H1 (cell line): ENCODE measurements at regions not wholly inside any gene's neighbourhood (a gene's known extent, or its start where the extent isn't known, plus 50 kb on each side); places are given as distances from the start of the nearest gene placed in this dataset.

ENCODE experiments used
- CTCF ChIA-PET: fragments of 300-600 bp; sonication (Branson Sonifier 250); formaldehyde crosslinking; loops from one replicate; lab custom pipeline; 2021; ENCODE audit not compliant: partially characterized antibody; lab: Charles Lee
- POLR2A ChIA-PET: fragments of 300-600 bp; sonication (Branson Sonifier 250); formaldehyde crosslinking; loops from one replicate; lab custom pipeline; 2021; ENCODE audit warnings: inconsistent platforms; ENCODE audit not compliant: partially characterized antibody; lab: Charles Lee
- DNase-seq, 2 experiments: peaks; one replicate each; pipeline versions ENCODE4 v3.0.0 to v3.0.0-alpha.2; 2010 to 2022; ENCODE audit warnings: low spot score in 2 of 2, low read depth in 1 of 2, mixed read lengths in 1 of 2
- FAIRE-seq: peaks from 2 replicates; lab custom pipeline; 2011; peaks lifted over from hg19 to GRCh38; lab: Jason Lieb, UNC
- H2AFZ ChIP-seq: 2 replicates; pipeline ENCODE4 v1.8.1; 2012; ENCODE audit warnings: low read length, inconsistent platforms
- H2AK5ac ChIP-seq: 2 replicates; pipeline ENCODE4 v1.6.1; 2013; ENCODE audit warnings: low read depth, low read length
- H2BK120ac ChIP-seq: replicated peaks from 2 replicates; pipeline ENCODE3; 2013; ENCODE audit warnings: low read depth, low read length, inconsistent platforms
- H2BK12ac ChIP-seq: 2 replicates; pipeline ENCODE4 v1.6.1; 2013; ENCODE audit warnings: low read depth, low read length
- H2BK15ac ChIP-seq: 2 replicates; pipeline ENCODE4 v1.6.1; 2013; ENCODE audit warnings: low read length
- H2BK20ac ChIP-seq: 2 replicates; pipeline ENCODE4 v1.6.1; 2013; ENCODE audit warnings: low read length
- H2BK5ac ChIP-seq: 2 replicates; pipeline ENCODE4 v1.6.1; 2013; ENCODE audit warnings: low read depth, low read length
- H3K14ac ChIP-seq: 2 replicates; pipeline ENCODE4 v1.6.1; 2013; ENCODE audit warnings: inconsistent platforms; ENCODE audit not compliant: insufficient read length
- H3K18ac ChIP-seq: 2 replicates; pipeline ENCODE4 v1.6.1; 2013; ENCODE audit warnings: low read length; ENCODE audit errors: extremely low read depth
- H3K23ac ChIP-seq: 2 replicates; pipeline ENCODE4 v1.6.1; 2013; ENCODE audit warnings: inconsistent platforms; ENCODE audit not compliant: insufficient read length
- H3K23me2 ChIP-seq: 2 replicates; pipeline ENCODE4 v1.6.1; 2013; ENCODE audit warnings: low read depth, low read length
- H3K27ac ChIP-seq: 2 replicates; pipeline ENCODE4 v1.6.1; 2011; ENCODE audit warnings: low read depth, low read length, inconsistent platforms
- H3K27me3 ChIP-seq, 4 experiments: replicated peaks in 1 of 4; 1 replicate in 1 of 4; 2 replicates in 3 of 4; pipeline versions ENCODE4 v1.6.1 to v1.8.1; 2011 to 2013; ENCODE audit warnings: low read length in 3 of 4, mild to moderate bottlenecking in 3 of 4, inconsistent platforms in 2 of 4, mixed read lengths in 2 of 4, moderate library complexity in 1 of 4; ENCODE audit not compliant: control insufficient read depth in 3 of 4, insufficient read depth in 3 of 4; ENCODE audit errors: extremely low read depth in 1 of 4
- H3K36me3 ChIP-seq, 4 experiments: 2 replicates each; pipeline versions ENCODE4 v1.6.1 to v1.8.1; 2011 to 2013; ENCODE audit warnings: mild to moderate bottlenecking in 4 of 4, low read length in 3 of 4, moderate library complexity in 2 of 4, control low read depth in 1 of 4, inconsistent platforms in 1 of 4; ENCODE audit not compliant: insufficient read depth in 4 of 4, control insufficient read depth in 2 of 4
- H3K4ac ChIP-seq: replicated peaks from 2 replicates; pipeline ENCODE3; 2013; ENCODE audit warnings: low read length, low read depth, mixed read lengths, inconsistent platforms; ENCODE audit not compliant: insufficient read length
- H3K4me1 ChIP-seq, 4 experiments: replicated peaks in 1 of 4; 1 replicate in 1 of 4; 2 replicates in 3 of 4; pipeline versions ENCODE4 v1.6.1 to v1.8.1; 2011 to 2013; ENCODE audit warnings: low read length in 3 of 4, inconsistent platforms in 2 of 4, mixed read lengths in 1 of 4; ENCODE audit not compliant: insufficient read depth in 4 of 4, control insufficient read depth in 3 of 4
- H3K4me2 ChIP-seq, 2 experiments: 2 replicates each; pipeline versions ENCODE4 v1.6.1 to v1.8.1; 2011 to 2013; ENCODE audit warnings: low read depth in 2 of 2, low read length in 2 of 2, control low read depth in 1 of 2, inconsistent platforms in 1 of 2, mild to moderate bottlenecking in 1 of 2; ENCODE audit not compliant: insufficient read depth in 1 of 2
- H3K4me3 ChIP-seq, 4 experiments: fragments of 200-600, 300-600 bp in 1 of 4; sonication (generic), shearing (Covaris generic), sonication (Bioruptor Twin) in 1 of 4; 2 replicates each; pipeline versions ENCODE4 v1.5.1 to v1.8.1; 2011 to 2016; ENCODE audit warnings: low read length in 4 of 4, low read depth in 3 of 4, control low read depth in 2 of 4, inconsistent platforms in 2 of 4, mild to moderate bottlenecking in 2 of 4, mixed read lengths in 1 of 4, moderate library complexity in 1 of 4; ENCODE audit not compliant: insufficient read depth in 2 of 4; ENCODE audit errors: extremely low read depth in 1 of 4
- H3K56ac ChIP-seq: replicated peaks from 2 replicates; pipeline ENCODE3; 2013; ENCODE audit warnings: low read depth, mild to moderate bottlenecking, mixed read lengths, low read length, inconsistent platforms; ENCODE audit not compliant: insufficient read length
- H3K79me1 ChIP-seq: 2 replicates; pipeline ENCODE4 v1.6.1; 2013; ENCODE audit warnings: low read depth, low read length, control low read depth
- H3K79me2 ChIP-seq, 2 experiments: 2 replicates each; pipeline versions ENCODE4 v1.6.1 to v1.8.1; 2012 to 2013; ENCODE audit warnings: low read length in 2 of 2, mild to moderate bottlenecking in 2 of 2, inconsistent platforms in 1 of 2; ENCODE audit not compliant: insufficient read depth in 2 of 2, control insufficient read depth in 1 of 2
- H3K9ac ChIP-seq, 4 experiments: replicated peaks in 1 of 4; 1 replicate in 1 of 4; 2 replicates in 3 of 4; pipeline versions ENCODE4 v1.6.1 to v1.8.1; 2011 to 2013; ENCODE audit warnings: low read depth in 3 of 4, low read length in 3 of 4, control low read depth in 2 of 4, mild to moderate bottlenecking in 2 of 4, moderate library complexity in 2 of 4, inconsistent platforms in 1 of 4; ENCODE audit errors: extremely low read depth in 1 of 4
- H3K9me3 ChIP-seq, 2 experiments: 2 replicates each; pipeline versions ENCODE4 v1.6.1 to v1.8.1; 2012 to 2013; ENCODE audit warnings: mild to moderate bottlenecking in 2 of 2, moderate library complexity in 2 of 2, control low read depth in 1 of 2, inconsistent platforms in 1 of 2, low read depth in 1 of 2, low read length in 1 of 2, mixed read lengths in 1 of 2; ENCODE audit not compliant: insufficient read depth in 2 of 2
- H4K20me1 ChIP-seq, 2 experiments: replicated peaks in 1 of 2; 2 replicates each; pipeline versions ENCODE3 to v1.8.1; 2011 to 2013; ENCODE audit warnings: inconsistent platforms in 2 of 2, low read length in 2 of 2, mild to moderate bottlenecking in 1 of 2; ENCODE audit not compliant: insufficient read depth in 2 of 2, control insufficient read depth in 1 of 2
- H4K5ac ChIP-seq: 2 replicates; pipeline ENCODE4 v1.6.1; 2013; ENCODE audit warnings: low read length, low read depth, mixed read lengths, inconsistent platforms; ENCODE audit not compliant: insufficient read length
- H4K8ac ChIP-seq: 2 replicates; pipeline ENCODE4 v1.8.0; 2013; ENCODE audit warnings: mild to moderate bottlenecking, moderate library complexity, low read length, inconsistent platforms; ENCODE audit not compliant: insufficient read depth; ENCODE audit errors: extremely low read depth
- H4K91ac ChIP-seq: replicated peaks from 2 replicates; pipeline ENCODE3; 2013; ENCODE audit warnings: low read length, mixed read lengths, inconsistent platforms; ENCODE audit not compliant: insufficient read length
- EZH2 ChIP-seq: fragments of 200-600 bp; sonication (generic); IDR thresholded peaks from 2 replicates; pipeline ENCODE4 v1.7.1; 2012; ENCODE audit warnings: low read depth, mild to moderate bottlenecking, moderate library complexity, low read length, inconsistent platforms; ENCODE audit not compliant: severe bottlenecking
- HDAC2 ChIP-seq, 2 experiments: fragments of 300-600 bp in 1 of 2; sonication (generic) in 1 of 2; IDR thresholded peaks; 2 replicates each; pipeline ENCODE4 v1.6.1; 2011 to 2012; ENCODE audit warnings: low read depth in 2 of 2, low read length in 2 of 2, mild to moderate bottlenecking in 2 of 2, moderate library complexity in 2 of 2, borderline replicate concordance in 1 of 2, inconsistent platforms in 1 of 2
- JUN ChIP-seq: IDR thresholded peaks from 2 replicates; pipeline ENCODE4 v1.6.1; 2011; ENCODE audit warnings: low read depth, mild to moderate bottlenecking, improper control_type of control experiment, low read length
- KDM1A ChIP-seq: fragments of 200-600, 300-600 bp; sonication (generic); IDR thresholded peaks from 2 replicates; pipeline ENCODE4 v1.7.1; 2016; ENCODE audit warnings: mild to moderate bottlenecking, low read length, borderline replicate concordance
- MAFK ChIP-seq: IDR thresholded peaks from 2 replicates; pipeline ENCODE4 v1.6.1; 2012; ENCODE audit warnings: low read depth, mild to moderate bottlenecking, improper control_type of control experiment, low read length
- POU5F1 ChIP-seq: IDR thresholded peaks from 2 replicates; pipeline ENCODE4 v1.6.1; 2011; ENCODE audit warnings: low read depth, mild to moderate bottlenecking, low read length, moderate library complexity
- RFX5 ChIP-seq: IDR thresholded peaks from 2 replicates; pipeline ENCODE4 v1.6.1; 2011; ENCODE audit warnings: low read depth, low read length, improper control_type of control experiment, borderline replicate concordance
- WGBS, 2 experiments: shearing (Covaris generic) in 1 of 2; methylation state at CpG; one replicate each; pipeline versions ENCODE4 v1.1.6 to v1.1.7; 2013 to 2015; ENCODE audit warnings: low lambda C conversion rate in 2 of 2, mixed read lengths in 2 of 2, inconsistent platforms in 1 of 2, low coverage in 1 of 2, missing lambda C conversion rate in 1 of 2; ENCODE audit not compliant: insufficient replicate concordance in 2 of 2, insufficient coverage in 1 of 2, insufficient read length in 1 of 2; ENCODE audit errors: extremely low coverage in 1 of 2, missing lambda C conversion rate in 1 of 2; 5-methylcytosine and 5-hydroxymethylcytosine counted together

DNA sequence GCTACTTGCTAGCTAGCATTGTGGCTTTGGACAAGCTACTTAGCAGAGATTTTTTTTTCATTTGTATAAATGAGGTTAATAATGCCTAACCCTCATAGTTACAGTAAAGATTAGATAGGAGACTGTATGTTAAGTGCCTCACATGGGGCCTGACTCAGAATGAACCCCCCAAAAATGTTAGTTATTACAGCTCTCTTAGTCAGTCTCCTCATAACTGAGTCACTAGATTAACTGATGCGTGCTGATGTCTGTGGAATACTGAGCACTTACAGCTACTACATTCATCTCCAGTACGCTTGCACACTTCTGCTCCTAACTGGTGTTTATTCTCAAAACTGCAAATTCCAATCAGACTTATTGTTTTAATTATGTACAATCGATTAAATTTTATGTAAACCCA lies 315.3 kb downstream of the SNX13 start:
- H4K5ac ChIP-seq, result no peak overlapping the region
- no peak overlapping the region for H3K23ac ChIP-seq
- no peak overlapping the region for H3K9ac ChIP-seq
- no peak overlapping the region for H3K4me3 ChIP-seq
- no peak overlapping the region for H2BK120ac ChIP-seq
- no peak overlapping the region for H3K18ac ChIP-seq
- H4K8ac ChIP-seq, result no peak overlapping the region
- H2AFZ ChIP-seq, result no peak overlapping the region
- H3K56ac ChIP-seq, result no peak overlapping the region
- H3K79me1 ChIP-seq, result no peaks in the 10 kb centered on the region
- H3K79me2 ChIP-seq, result no peaks in the 10 kb centered on the region
- TF ChIP-seq JUN, result no peak
- TF ChIP-seq HDAC2 (IDR thresholded peaks at IDR 0.05; ENCODE audit: borderline replicate concordance in 1 of 2, low read depth in 2 of 2, low read length in 2 of 2), result no peak
- TF ChIP-seq KDM1A, result no peak
- no peak for TF ChIP-seq RFX5
- no peak for TF ChIP-seq MAFK
- TF ChIP-seq POU5F1, result no peak
- no peak for TF ChIP-seq EZH2
- no peak overlapping the region for H3K14ac ChIP-seq
- H2BK12ac ChIP-seq, result no peak overlapping the region
- H3K4ac ChIP-seq, result no peak overlapping the region
- H4K20me1 ChIP-seq, result no peaks in the 10 kb centered on the region
- ChIA-PET CTCF (interaction anchor here (1.1 kb wide), 1 partner anchor 16 kb away, joined by 3 read pairs; no protein-coding TSS in a partner anchor), POLR2A (interaction anchor here (0.6 kb wide), 1 partner anchor 35 kb away, joined by 3 read pairs; no protein-coding TSS in a partner anchor)
- DNase-seq (no peak), FAIRE-seq (no peak)
- no peaks in the 10 kb centered on the region for H3K27me3 ChIP-seq
- no peaks in the 10 kb centered on the region; the same call in 1 of the 2 replicates for H3K23me2 ChIP-seq
- H2BK5ac ChIP-seq, result no peak overlapping the region
- no peaks in the 10 kb centered on the region for H3K9me3 ChIP-seq
- no peak overlapping the region for H3K4me2 ChIP-seq
- 0 out of 7 replicates have a peak, but pooled peaks cover 0 to 3% (median 0%) of the 10 kb centered on the region in 4 experiments for H3K4me1 ChIP-seq
- no peak overlapping the region for H2BK20ac ChIP-seq
- H4K91ac ChIP-seq, result no peak overlapping the region
- no peak overlapping the region for H2BK15ac ChIP-seq
- H3K27ac ChIP-seq, result no peak overlapping the region
- no peaks in the 10 kb centered on the region for H3K36me3 ChIP-seq
- 94% methylated on average over 3 of the region's 3 CpGs; no CpG with 5 or more reads in 1 of the 2 experiments for WGBS, 2 experiments
- no peak overlapping the region for H2AK5ac ChIP-seq
